ENCODE measurements at regions not wholly inside any gene's neighbourhood (a gene's known extent, or its start where the extent isn't known, plus 50 kb on each side); places are given as distances from the start of the nearest gene placed in this dataset.

GRCh38 chr1:116847688-116848531, 61.8 kb upstream of the PTGFRN start:
- peak; percentile 54 for FAIRE-seq
- Histone ChIP-seq H2AFZ (ENCODE audit: control insufficient read depth, low read depth, low read length) (no peak overlapping the region), H3K27me3 (replicated peaks in 1 of 2; ENCODE audit: control insufficient read depth in 2 of 2, insufficient read depth in 2 of 2, low read length in 1 of 2) (no peaks in the 10 kb centered on the region), H3K27ac (ENCODE audit: control insufficient read depth, insufficient read depth) (no peak overlapping the region), H3K36me3 (ENCODE audit: control insufficient read depth in 2 of 2, insufficient read depth in 2 of 2, low read length in 1 of 2) (no peaks in the 10 kb centered on the region), H3K4me2 (ENCODE audit: control insufficient read depth, insufficient read depth) (no peak overlapping the region; the same call in 1 of the 2 replicates), H4K20me1 (ENCODE audit: control insufficient read depth, insufficient read depth) (no peaks in the 10 kb centered on the region), H3K79me2 (ENCODE audit: control insufficient read depth, insufficient read depth, low read length) (no peaks in the 10 kb centered on the region), H3K4me1 (ENCODE audit: control insufficient read depth, insufficient read depth, low read length) (peaks cover 6% of the 10 kb centered on the region; the same call in 1 of the 2 replicates), H3K4me3 (no peak overlapping the region), H3K9ac (ENCODE audit: control insufficient read depth, insufficient read depth, low read length) (no peak overlapping the region), H3K9me3 (replicated peaks; ENCODE audit: control insufficient read depth, insufficient read depth, low read length) (no peaks in the 10 kb centered on the region)
- POLR2A ChIA-PET = interaction anchor here (0.5 to 1.6 kb wide), 8 partner anchors 15 to 110 kb away, joined by 3 to 8 read pairs (median 4); no protein-coding TSS in a partner anchor
- RAD21 ChIA-PET (ENCODE audit: unreplicated experiment) = interaction anchor here (0.7 to 3.3 kb wide), 10 partner anchors 15 to 214 kb away, joined by 3 to 29 read pairs (median 4); partner anchors contain the start of gene TTF2
- in situ Hi-C loops (cut with MboI) (no loop called here), intact Hi-C loops (cut with micrococcal nuclease; ENCODE audit: unreplicated experiment) (no loop called here)
- CTCF ChIA-PET = interaction anchor here (1.5 to 3.5 kb wide), 3 partner anchors 20 to 110 kb away, joined by 5 to 12 read pairs (median 7); no protein-coding TSS in a partner anchor
- no peak for DNase-seq (ENCODE audit: low read depth, low spot score)
- peak; percentile 93 for ATAC-seq
- BruUV-seq (replicated peaks) = no TSS peak
- WGBS (ENCODE audit: insufficient coverage, insufficient replicate concordance, low lambda C conversion rate, missing lambda C conversion rate) = 44% methylated on average over 13 of the region's 13 CpGs
- SMC1A ChIA-PET (ENCODE audit: uncharacterized antibody, unreplicated experiment) = interaction anchor here (0.6 to 4.0 kb wide), 11 partner anchors 9 to 210 kb away, joined by 3 to 35 read pairs (median 5); no protein-coding TSS in a partner anchor
- no peak for TF ChIP-seq MAX (IDR thresholded peaks at IDR 0.05; ENCODE audit: low read depth, low read length)
- TF ChIP-seq NR2C1 (IDR thresholded peaks at IDR 0.05) = no peak
- TF ChIP-seq NR2F1 (conservative IDR thresholded peaks at IDR 0.05) = peak; percentile 10; the same call in 1 of the 2 replicates
- peak; percentile 98 for TF ChIP-seq ATF7 (IDR thresholded peaks at IDR 0.05; ENCODE audit: low read depth)
- peak; percentile 78; the same call in 1 of the 2 replicates for TF ChIP-seq FOXM1 (IDR thresholded peaks at IDR 0.05; ENCODE audit: low read depth, low read length)
- TF ChIP-seq CBX3 (IDR thresholded peaks at IDR 0.05; ENCODE audit: borderline replicate concordance, low read depth) = no peak
- peak; percentile 73 for TF ChIP-seq CREM (IDR thresholded peaks at IDR 0.05; ENCODE audit: low read depth)
- TF ChIP-seq HSF1 (IDR thresholded peaks at IDR 0.05; ENCODE audit: low read depth, low read length) = no peak
- peak; percentile 63 for TF ChIP-seq IKZF1 (conservative IDR thresholded peaks at IDR 0.05)
- TF ChIP-seq EED (IDR thresholded peaks at IDR 0.05; ENCODE audit: low read depth) = peak; percentile 76
- TF ChIP-seq ASH2L (IDR thresholded peaks at IDR 0.05; ENCODE audit: borderline replicate concordance, low read depth) = no peak
- peak; percentile 33; the same call in 1 of the 2 replicates for TF ChIP-seq PML (IDR thresholded peaks at IDR 0.05; ENCODE audit: low read length)
- 0 out of 2 replicates have a peak, but pooled peaks have one; percentile 10 for TF ChIP-seq IRF4 (IDR thresholded peaks at IDR 0.05; ENCODE audit: low read depth, low read length)
- TF ChIP-seq ZNF217 (IDR thresholded peaks at IDR 0.05) = peak; percentile 65; the same call in 1 of the 2 replicates
- peak; percentile 90 for TF ChIP-seq DPF2 (IDR thresholded peaks at IDR 0.05)
- no peak for TF ChIP-seq SRF (IDR thresholded peaks at IDR 0.05; ENCODE audit: low read depth in 2 of 2, low read length in 2 of 2)
- TF ChIP-seq BMI1 (IDR thresholded peaks at IDR 0.05; ENCODE audit: borderline replicate concordance) = no peak
- peak; percentile 37; the same call in 1 of the 2 replicates for TF ChIP-seq ZBED1 (IDR thresholded peaks at IDR 0.05; ENCODE audit: borderline replicate concordance)
- TF ChIP-seq BCL3 (IDR thresholded peaks at IDR 0.05; ENCODE audit: borderline replicate concordance, insufficient read depth, low read depth, low read length, poor library complexity, severe bottlenecking) = peak; percentile 47
- TF ChIP-seq CBFB (IDR thresholded peaks at IDR 0.05; ENCODE audit: low read depth) = peak; percentile 35; the same call in 1 of the 2 replicates

Data from GM12878 (cell line).